Fibroblast of villous mesenchyme (primary cell): ENCODE measurements at regions not wholly inside any gene's neighbourhood (a gene's known extent, or its start where the extent isn't known, plus 50 kb on each side); places are given as distances from the start of the nearest gene placed in this dataset.

ENCODE experiments used
- DNase-seq: peaks from one replicate; pipeline ENCODE4 v3.0.0-alpha.2; 2010; ENCODE audit warnings: low read depth
- H3K4me3 ChIP-seq: 2 replicates; pipeline ENCODE4 v1.5.1; 2011; ENCODE audit warnings: low read depth, mild to moderate bottlenecking, low read length
- TF ChIP-seq, protein P1 (sequence below): IDR thresholded peaks from 2 replicates; pipeline ENCODE4 v1.5.1; 2012; ENCODE audit warnings: low read depth, mild to moderate bottlenecking, low read length; ENCODE audit not compliant: insufficient read depth

DNA sequence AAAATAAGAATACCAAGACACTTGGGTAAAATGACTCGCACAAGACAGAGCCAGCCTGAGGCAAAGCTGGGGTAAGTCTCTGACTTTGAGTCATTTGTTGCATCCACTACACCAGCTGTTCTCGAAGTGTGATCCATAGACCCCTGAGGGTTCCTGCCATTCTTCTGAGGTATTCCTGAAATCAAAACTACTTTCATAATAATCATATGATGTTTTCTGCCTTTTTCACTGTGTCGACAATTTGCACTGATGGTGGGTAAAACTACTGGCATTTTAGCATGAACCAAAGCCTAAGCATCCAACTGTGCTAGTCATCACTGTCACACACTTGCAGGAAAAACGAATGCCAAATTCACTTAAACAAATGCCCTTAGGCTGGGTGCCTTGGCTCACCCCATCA is 135.5 kb upstream of the FUT8 start:
- TF ChIP-seq, protein P1, sequence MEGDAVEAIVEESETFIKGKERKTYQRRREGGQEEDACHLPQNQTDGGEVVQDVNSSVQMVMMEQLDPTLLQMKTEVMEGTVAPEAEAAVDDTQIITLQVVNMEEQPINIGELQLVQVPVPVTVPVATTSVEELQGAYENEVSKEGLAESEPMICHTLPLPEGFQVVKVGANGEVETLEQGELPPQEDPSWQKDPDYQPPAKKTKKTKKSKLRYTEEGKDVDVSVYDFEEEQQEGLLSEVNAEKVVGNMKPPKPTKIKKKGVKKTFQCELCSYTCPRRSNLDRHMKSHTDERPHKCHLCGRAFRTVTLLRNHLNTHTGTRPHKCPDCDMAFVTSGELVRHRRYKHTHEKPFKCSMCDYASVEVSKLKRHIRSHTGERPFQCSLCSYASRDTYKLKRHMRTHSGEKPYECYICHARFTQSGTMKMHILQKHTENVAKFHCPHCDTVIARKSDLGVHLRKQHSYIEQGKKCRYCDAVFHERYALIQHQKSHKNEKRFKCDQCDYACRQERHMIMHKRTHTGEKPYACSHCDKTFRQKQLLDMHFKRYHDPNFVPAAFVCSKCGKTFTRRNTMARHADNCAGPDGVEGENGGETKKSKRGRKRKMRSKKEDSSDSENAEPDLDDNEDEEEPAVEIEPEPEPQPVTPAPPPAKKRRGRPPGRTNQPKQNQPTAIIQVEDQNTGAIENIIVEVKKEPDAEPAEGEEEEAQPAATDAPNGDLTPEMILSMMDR = no peak
- H3K4me3 ChIP-seq = no peak overlapping the region
- DNase-seq = no peak

DNA sequence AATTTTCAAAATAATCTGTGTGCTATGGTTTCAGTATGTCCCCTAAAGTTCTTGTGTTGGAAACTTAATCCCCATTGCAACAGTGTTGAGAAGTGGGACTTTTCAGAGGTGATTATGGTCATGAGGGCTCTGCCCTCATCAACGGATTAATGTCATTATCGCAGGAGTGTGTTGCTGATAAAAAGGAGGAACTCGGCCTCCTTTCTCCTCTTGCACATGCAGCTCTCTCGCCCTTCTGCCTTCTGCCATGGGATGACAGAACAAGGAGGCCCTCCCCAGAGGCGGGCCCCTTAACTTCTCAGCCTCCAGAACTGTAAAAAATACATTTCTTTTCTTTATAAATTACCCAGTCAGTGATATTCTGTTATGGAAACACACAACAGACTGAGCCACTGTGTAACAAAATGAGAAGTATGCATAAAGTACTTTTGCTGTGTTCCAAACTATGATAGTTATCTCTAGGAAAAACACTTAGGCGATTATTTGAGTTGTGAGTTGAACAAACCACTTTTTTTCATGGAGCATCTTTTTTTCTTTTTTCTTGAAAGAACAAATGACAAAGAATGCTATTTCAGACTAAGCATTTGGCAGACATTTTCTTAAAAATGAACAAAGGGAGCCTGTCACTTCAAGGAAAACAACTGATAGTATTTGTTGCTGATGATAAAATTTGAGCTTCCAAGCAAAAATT is 134.8 kb upstream of the FUT8 start:
- no peak overlapping the region for H3K4me3 ChIP-seq
- TF ChIP-seq, protein P1 = no peak
- DNase-seq = no peak

DNA sequence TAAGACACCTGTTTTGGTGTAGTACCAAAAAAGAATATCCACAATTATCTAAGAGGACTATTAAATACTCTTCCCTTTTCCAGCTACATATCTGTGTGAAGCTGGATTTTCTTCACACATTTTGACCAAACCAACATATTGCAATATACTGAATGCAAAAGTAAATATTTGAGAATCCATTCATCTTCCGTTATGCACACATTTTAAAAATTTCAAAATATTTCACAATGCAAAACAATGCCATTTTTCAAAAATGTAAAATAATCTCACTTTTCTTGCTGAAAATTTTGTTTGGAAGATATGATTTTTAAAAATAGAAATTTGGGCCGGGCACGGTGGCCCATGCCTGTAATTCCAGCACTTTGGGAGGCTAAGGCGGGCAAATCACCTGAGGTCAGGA is 133.9 kb upstream of the FUT8 start:
- no peak for DNase-seq
- TF ChIP-seq, protein P1 = no peak
- H3K4me3 ChIP-seq = no peak overlapping the region

DNA sequence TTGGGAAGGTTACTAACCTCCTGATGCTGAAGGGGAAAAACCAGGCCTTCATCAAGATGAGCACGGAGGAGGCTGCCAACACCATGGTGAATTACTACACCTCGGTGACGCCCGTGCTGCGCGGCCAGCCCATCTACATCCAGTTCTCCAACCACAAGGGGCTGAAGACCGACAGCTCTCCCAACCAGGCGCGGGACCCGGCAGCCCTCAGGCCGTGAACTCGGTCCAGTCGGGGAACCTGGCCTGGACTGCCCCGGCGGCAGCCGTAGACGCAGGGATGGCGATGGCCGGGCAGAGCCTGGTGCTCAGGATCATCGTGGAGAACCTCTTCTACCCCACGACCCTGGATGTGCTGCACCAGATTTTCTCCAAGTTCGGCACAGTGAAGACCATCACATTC is 133.0 kb upstream of the FUT8 start:
- TF ChIP-seq, protein P1 = no peak
- no peak for DNase-seq
- no peak overlapping the region for H3K4me3 ChIP-seq

DNA sequence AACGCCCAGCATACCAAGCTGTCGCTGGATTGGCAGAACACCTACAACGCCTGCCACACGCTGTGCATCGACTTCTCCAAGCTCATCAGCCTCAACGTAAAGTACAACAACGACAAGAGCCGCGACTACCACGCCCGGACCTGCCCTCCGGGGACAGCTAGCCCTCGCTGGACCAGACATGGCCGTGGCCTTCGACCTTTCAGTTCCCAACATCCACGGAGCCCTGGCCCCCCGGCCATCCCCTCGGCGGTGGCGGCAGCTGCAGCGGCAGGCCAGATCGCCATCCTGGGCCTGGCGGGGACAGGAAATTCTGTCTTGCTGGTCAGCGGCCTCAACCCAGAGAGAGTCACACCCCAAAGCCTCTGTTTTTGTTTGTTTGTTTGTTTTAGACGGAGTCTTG is 132.6 kb upstream of the FUT8 start:
- TF ChIP-seq, protein P1 = no peak
- H3K4me3 ChIP-seq = no peak overlapping the region
- DNase-seq = no peak

DNA sequence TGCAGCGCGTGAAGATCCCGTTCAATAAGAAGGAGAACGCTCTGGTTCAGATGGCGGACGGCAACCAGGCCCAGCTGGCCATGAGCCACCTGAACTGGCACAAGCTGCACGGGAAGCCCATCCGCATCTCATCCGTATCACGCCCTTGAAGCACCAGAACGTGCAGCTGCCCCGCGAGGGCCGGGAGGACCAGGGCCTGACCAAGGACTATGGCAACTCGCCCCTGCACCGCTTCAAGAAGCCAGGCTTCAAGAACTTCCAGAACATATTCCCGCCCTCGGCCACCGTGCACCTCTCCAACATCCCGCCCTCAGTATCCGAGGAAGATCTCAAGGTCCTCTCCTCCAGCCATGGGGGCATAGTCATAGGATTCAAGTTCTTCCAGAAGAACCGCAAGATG is 131.9 kb upstream of the FUT8 start:
- H3K4me3 ChIP-seq = no peak overlapping the region
- DNase-seq = no peak
- TF ChIP-seq, protein P1 = no peak
